HepG2 (cell line): ENCODE measurements at regions not wholly inside any gene's neighbourhood (a gene's known extent, or its start where the extent isn't known, plus 50 kb on each side); places are given as distances from the start of the nearest gene placed in this dataset.

ENCODE experiments used
- ATAC-seq: fragments of 200-7000 bp; cut with Tn5 transposase; 3 replicates; pipeline ENCODE4 v1.9.1; 2020; ENCODE audit warnings: mild to moderate bottlenecking, moderate library complexity
- BruUV-seq: library from RNA; stranded (reverse); fragments of 400-500 nt; replicated peaks from 2 replicates; lab custom pipeline; 2021; lab: Mats Ljungman, UMichigan
- CTCF ChIA-PET: fragments of 300-600 bp; formaldehyde crosslinking; extraction: SDS; loops from one replicate; lab custom pipeline; 2021; ENCODE audit warnings: low total read pairs, inconsistent platforms, low intra/inter-chr PET ratio; lab: Yijun Ruan, JAX
- POLR2A ChIA-PET: fragments of 350-600 bp; sonication (Branson Sonifier 250); formaldehyde crosslinking; loops from one replicate; lab custom pipeline; 2020; ENCODE audit warnings: antibody characterized with exemption, inconsistent platforms; lab: Yijun Ruan, JAX
- DNase-seq: peaks from one replicate; pipeline ENCODE4 v3.0.0-alpha.2; 2015; ENCODE audit warnings: low spot score
- FAIRE-seq: peaks from 3 replicates; lab custom pipeline; 2011; peaks lifted over from hg19 to GRCh38; lab: Jason Lieb, UNC
- H2AFZ ChIP-seq: one replicate; pipeline ENCODE4 v1.6.1; 2011; ENCODE audit warnings: low read length, inconsistent platforms
- H3K27ac ChIP-seq: fragments of 300-600 bp; 3 replicates; pipeline ENCODE4 v1.8.0; 2011; ENCODE audit warnings: mixed run types, mild to moderate bottlenecking, mixed read lengths, low read length, inconsistent platforms; ENCODE audit not compliant: insufficient read depth; ENCODE audit errors: extremely low read length
- H3K27me3 ChIP-seq, 2 experiments: fragments of 200-600 bp in 1 of 2; 2 replicates in 1 of 2; 3 replicates in 1 of 2; pipeline versions ENCODE4 v1.6.0 to v1.8.0; 2011; ENCODE audit warnings: low read length in 2 of 2, mild to moderate bottlenecking in 2 of 2, moderate library complexity in 2 of 2, inconsistent platforms in 1 of 2; ENCODE audit not compliant: insufficient read depth in 2 of 2, control insufficient read depth in 1 of 2
- H3K36me3 ChIP-seq, 2 experiments: fragments of 200-600 bp in 1 of 2; replicated peaks in 1 of 2; 2 replicates in 1 of 2; 3 replicates in 1 of 2; pipeline versions ENCODE4 v1.5.1 to v1.8.0; 2011; ENCODE audit warnings: low read length in 2 of 2, inconsistent platforms in 1 of 2; ENCODE audit not compliant: insufficient read depth in 2 of 2, control insufficient read depth in 1 of 2
- H3K4me1 ChIP-seq: 2 replicates; pipeline ENCODE4 v1.5.1; 2012; ENCODE audit warnings: low read length, inconsistent platforms; ENCODE audit not compliant: insufficient read depth
- H3K4me2 ChIP-seq: 2 replicates; pipeline ENCODE4 v1.6.0; 2011; ENCODE audit warnings: low read depth, low read length, inconsistent platforms
- H3K4me3 ChIP-seq, 3 experiments: fragments of 200-600 bp in 1 of 3; sonication (generic), shearing (Covaris generic) in 1 of 3; replicated peaks in 1 of 3; 2 replicates each; pipeline ENCODE4 v1.5.1; 2011 to 2016; ENCODE audit warnings: low read length in 3 of 3, inconsistent platforms in 2 of 3, low read depth in 2 of 3, mild to moderate bottlenecking in 2 of 3, control low read depth in 1 of 3, mixed read lengths in 1 of 3; ENCODE audit not compliant: insufficient read depth in 1 of 3
- H3K79me2 ChIP-seq: one replicate; pipeline ENCODE4 v1.6.1; 2011; ENCODE audit warnings: low read length, inconsistent platforms; ENCODE audit not compliant: insufficient read depth
- H3K9ac ChIP-seq: 2 replicates; pipeline ENCODE4 v1.6.0; 2011; ENCODE audit warnings: mild to moderate bottlenecking, low read depth, low read length, inconsistent platforms; ENCODE audit not compliant: insufficient read depth
- H3K9me3 ChIP-seq: 2 replicates; pipeline ENCODE4 v1.5.1; 2012; ENCODE audit warnings: mild to moderate bottlenecking, low read length
- H4K20me1 ChIP-seq: 2 replicates; pipeline ENCODE4 v1.6.0; 2011; ENCODE audit warnings: inconsistent platforms, mild to moderate bottlenecking, low read length, moderate library complexity; ENCODE audit not compliant: insufficient read depth
- EED ChIP-seq: sonication (generic); formaldehyde crosslinking; IDR thresholded peaks from 2 replicates; pipeline ENCODE4 v1.5.0; 2020; ENCODE audit warnings: mild to moderate bottlenecking, missing genetic modification reagents
- ETV6 ChIP-seq: sonication (generic); formaldehyde crosslinking; conservative IDR thresholded peaks from 2 replicates; pipeline ENCODE4 v1.4.0; 2020; ENCODE audit warnings: missing genetic modification reagents
- MED8 ChIP-seq: sonication (generic); formaldehyde crosslinking; IDR thresholded peaks from 2 replicates; pipeline ENCODE4 v1.8.1; 2023; ENCODE audit warnings: mild to moderate bottlenecking, missing genetic modification reagents; ENCODE audit not compliant: insufficient replicate concordance
- NCOA2 ChIP-seq: sonication (generic); formaldehyde crosslinking; IDR thresholded peaks from 2 replicates; pipeline ENCODE4 v1.8.0; 2022; ENCODE audit warnings: inconsistent platforms
- STAT5B ChIP-seq: sonication (generic); formaldehyde crosslinking; IDR thresholded peaks from 2 replicates; pipeline ENCODE4 v1.4.0; 2020; ENCODE audit warnings: missing genetic modification reagents
- TSC22D2 ChIP-seq: sonication (generic); formaldehyde crosslinking; IDR thresholded peaks from 2 replicates; pipeline ENCODE4 v1.5.1; 2020; ENCODE audit warnings: missing genetic modification reagents, mild to moderate bottlenecking, borderline replicate concordance
- ZFYVE20 ChIP-seq: sonication (generic); formaldehyde crosslinking; IDR thresholded peaks from 2 replicates; pipeline ENCODE4 v1.8.0; 2023; ENCODE audit warnings: low read depth, mild to moderate bottlenecking, moderate library complexity, missing genetic modification reagents, borderline replicate concordance
- ZSCAN20 ChIP-seq: sonication (generic); formaldehyde crosslinking; IDR thresholded peaks from 2 replicates; pipeline ENCODE4 v1.4.0; 2020; ENCODE audit warnings: missing genetic modification reagents, mild to moderate bottlenecking, borderline replicate concordance
- WGBS: methylation state at CpG from one replicate; pipeline ENCODE4 v1.1.6; 2017; ENCODE audit warnings: low lambda C conversion rate; 5-methylcytosine and 5-hydroxymethylcytosine counted together
- in situ Hi-C: cut with HindIII; loops from 2 replicates; pipeline ENCODE4 v1.10.0; 2017; ENCODE audit warnings: low pct_unique_long_range_greater_than_20kb; ENCODE audit not compliant: extremely low pct_ligation_motif_present
- intact Hi-C: fragments of 100-400 bp; cut with micrococcal nuclease; formaldehyde crosslinking; loops from one replicate; pipeline ENCODE4 v1.10.0; 2022; ENCODE audit not compliant: unreplicated experiment
- TF ChIP-seq, protein P1 (sequence below): sonication (generic); formaldehyde crosslinking; IDR thresholded peaks from 2 replicates; pipeline ENCODE4 v1.5.0; 2020; ENCODE audit warnings: mild to moderate bottlenecking, missing genetic modification reagents

DNA sequence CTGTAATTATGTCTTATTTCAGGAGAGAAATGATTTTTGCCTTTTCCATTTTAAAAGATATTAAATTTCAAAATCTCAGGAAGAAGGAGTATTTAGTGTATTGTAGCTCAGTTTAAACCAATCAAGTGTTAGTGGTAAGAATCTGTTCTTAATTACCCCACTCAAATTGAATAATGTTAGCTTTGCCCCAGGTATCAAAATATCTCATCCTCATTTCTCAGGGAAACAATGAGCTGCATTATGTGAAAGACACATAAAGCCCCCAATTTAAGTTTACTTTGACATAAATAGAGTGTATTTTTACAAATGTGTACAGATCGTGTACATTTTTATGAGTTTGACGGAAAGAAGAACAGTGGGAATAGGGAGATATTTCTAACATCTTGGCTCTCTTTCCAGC is 317.4 kb upstream of the RARB start:
- no peak for FAIRE-seq
- Histone ChIP-seq H3K4me2 (no peak overlapping the region), H3K9me3 (no peaks in the 10 kb centered on the region), H2AFZ (no peak overlapping the region), H3K36me3 (no peaks in the 10 kb centered on the region), H3K4me1 (no peaks in the 10 kb centered on the region), H3K27me3 (no peaks in the 10 kb centered on the region), H3K27ac (no peak overlapping the region), H3K4me3 (no peak overlapping the region), H4K20me1 (no peaks in the 10 kb centered on the region), H3K9ac (no peak overlapping the region), H3K79me2 (no peaks in the 10 kb centered on the region)
- WGBS: 70% methylated on average over 2 of the region's 2 CpGs
- BruUV-seq: no TSS peak
- no peak for ATAC-seq
- ChIA-PET POLR2A (no interaction called here), CTCF (no interaction called here)
- intact Hi-C loops (no loop called here), in situ Hi-C loops (no loop called here)
- TF ChIP-seq NCOA2 (no peak), STAT5B (no peak), MED8 (no peak), ZFYVE20 (CRISPR knock-in tag) (no peak), ZSCAN20 (no peak), TSC22D2 (CRISPR knock-in tag) (no peak), EED (CRISPR knock-in tag) (no peak), ETV6 (no peak)
- TF ChIP-seq, protein P1, sequence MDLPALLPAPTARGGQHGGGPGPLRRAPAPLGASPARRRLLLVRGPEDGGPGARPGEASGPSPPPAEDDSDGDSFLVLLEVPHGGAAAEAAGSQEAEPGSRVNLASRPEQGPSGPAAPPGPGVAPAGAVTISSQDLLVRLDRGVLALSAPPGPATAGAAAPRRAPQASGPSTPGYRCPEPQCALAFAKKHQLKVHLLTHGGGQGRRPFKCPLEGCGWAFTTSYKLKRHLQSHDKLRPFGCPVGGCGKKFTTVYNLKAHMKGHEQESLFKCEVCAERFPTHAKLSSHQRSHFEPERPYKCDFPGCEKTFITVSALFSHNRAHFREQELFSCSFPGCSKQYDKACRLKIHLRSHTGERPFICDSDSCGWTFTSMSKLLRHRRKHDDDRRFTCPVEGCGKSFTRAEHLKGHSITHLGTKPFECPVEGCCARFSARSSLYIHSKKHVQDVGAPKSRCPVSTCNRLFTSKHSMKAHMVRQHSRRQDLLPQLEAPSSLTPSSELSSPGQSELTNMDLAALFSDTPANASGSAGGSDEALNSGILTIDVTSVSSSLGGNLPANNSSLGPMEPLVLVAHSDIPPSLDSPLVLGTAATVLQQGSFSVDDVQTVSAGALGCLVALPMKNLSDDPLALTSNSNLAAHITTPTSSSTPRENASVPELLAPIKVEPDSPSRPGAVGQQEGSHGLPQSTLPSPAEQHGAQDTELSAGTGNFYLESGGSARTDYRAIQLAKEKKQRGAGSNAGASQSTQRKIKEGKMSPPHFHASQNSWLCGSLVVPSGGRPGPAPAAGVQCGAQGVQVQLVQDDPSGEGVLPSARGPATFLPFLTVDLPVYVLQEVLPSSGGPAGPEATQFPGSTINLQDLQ (CRISPR knock-in tag): no peak
- DNase-seq: no peak
